HCT116 (cell line): ENCODE measurements at regions not wholly inside any gene's neighbourhood (a gene's known extent, or its start where the extent isn't known, plus 50 kb on each side); places are given as distances from the start of the nearest gene placed in this dataset.

ENCODE experiments used
- CEBPB ChIP-seq: IDR thresholded peaks from 2 replicates; pipeline ENCODE4 v1.6.1; 2012; ENCODE audit warnings: low read depth
- CTCF ChIP-seq, 3 experiments: fragments of 200-600 bp in 1 of 3; sonication (generic) in 1 of 3; IDR thresholded peaks in 2 of 3; conservative IDR thresholded peaks in 1 of 3; 2 replicates each; pipeline ENCODE4 v1.5.1; 2012 to 2017; ENCODE audit warnings: low read depth in 2 of 3, low read length in 2 of 3, antibody characterized with exemption in 1 of 3, borderline replicate concordance in 1 of 3, control low read depth in 1 of 3, mild to moderate bottlenecking in 1 of 3, mixed read lengths in 1 of 3, mixed run types in 1 of 3, moderate library complexity in 1 of 3; ENCODE audit not compliant: insufficient read depth in 1 of 3
- EGR1 ChIP-seq: IDR thresholded peaks from 2 replicates; pipeline ENCODE4 v1.6.1; 2012; ENCODE audit warnings: low read depth
- EZH2 ChIP-seq: fragments of 200-600 bp; sonication (generic); IDR thresholded peaks from 2 replicates; pipeline ENCODE4 v1.6.1; 2017; ENCODE audit warnings: antibody characterized with exemption, mixed run types
- EZH2phosphoT487 ChIP-seq: fragments of 200-600 bp; IDR thresholded peaks from 2 replicates; pipeline ENCODE4 v1.6.1; 2018; ENCODE audit warnings: antibody characterized with exemption, borderline replicate concordance
- FOSL1 ChIP-seq: IDR thresholded peaks from 2 replicates; pipeline ENCODE4 v1.6.1; 2012; ENCODE audit warnings: low read depth
- JUND ChIP-seq: IDR thresholded peaks from 2 replicates; pipeline ENCODE4 v1.6.1; 2012
- MAX ChIP-seq: IDR thresholded peaks from 2 replicates; pipeline ENCODE4 v1.6.1; 2012
- POLR2A ChIP-seq: IDR thresholded peaks from 2 replicates; pipeline ENCODE4 v1.7.0; 2011; ENCODE audit warnings: borderline replicate concordance; ENCODE audit not compliant: insufficient read depth, insufficient read length; ENCODE audit errors: extremely low read depth
- POLR2AphosphoS5 ChIP-seq: IDR thresholded peaks from 2 replicates; pipeline ENCODE4 v1.6.1; 2011; ENCODE audit warnings: mild to moderate bottlenecking, low read depth, low read length, moderate library complexity
- REST ChIP-seq: IDR thresholded peaks from 2 replicates; pipeline ENCODE4 v1.6.1; 2012; ENCODE audit warnings: low read depth
- TCF7L2 ChIP-seq: IDR thresholded peaks from 2 replicates; pipeline ENCODE4 v1.7.0; 2011; ENCODE audit warnings: borderline replicate concordance, inconsistent platforms; ENCODE audit not compliant: insufficient read depth, insufficient read length; ENCODE audit errors: extremely low read depth
- YY1 ChIP-seq: IDR thresholded peaks from 2 replicates; pipeline ENCODE4 v1.6.1; 2011; ENCODE audit warnings: low read length, low read depth, moderate library complexity, mild to moderate bottlenecking; ENCODE audit not compliant: insufficient replicate concordance; ENCODE audit errors: extremely low read depth
- TF ChIP-seq, protein P1 (sequence below): IDR thresholded peaks from 2 replicates; pipeline ENCODE4 v1.6.1; 2011; ENCODE audit warnings: mild to moderate bottlenecking, low read length, moderate library complexity; ENCODE audit not compliant: insufficient replicate concordance; ENCODE audit errors: extremely low read depth

GRCh38 chr20:26354511-26354910 is 657.9 kb upstream of the ZNF337 start:
- no peak for TF ChIP-seq CTCF (IDR thresholded peaks at IDR 0.05 in 2 of 3, conservative IDR thresholded peaks at IDR 0.05 in 1 of 3; ENCODE audit: borderline replicate concordance in 1 of 3, insufficient read depth in 1 of 3, low read depth in 2 of 3, low read length in 2 of 3)
- no peak for TF ChIP-seq YY1
- no peak for TF ChIP-seq POLR2AphosphoS5
- TF ChIP-seq POLR2A, result no peak
- TF ChIP-seq EZH2, result no peak
- no peak for TF ChIP-seq REST
- no peak for TF ChIP-seq EGR1
- no peak for TF ChIP-seq CEBPB
- TF ChIP-seq EZH2phosphoT487, result no peak
- no peak for TF ChIP-seq JUND
- no peak for TF ChIP-seq MAX
- TF ChIP-seq TCF7L2, result no peak
- TF ChIP-seq FOSL1, result no peak
- TF ChIP-seq, protein P1, sequence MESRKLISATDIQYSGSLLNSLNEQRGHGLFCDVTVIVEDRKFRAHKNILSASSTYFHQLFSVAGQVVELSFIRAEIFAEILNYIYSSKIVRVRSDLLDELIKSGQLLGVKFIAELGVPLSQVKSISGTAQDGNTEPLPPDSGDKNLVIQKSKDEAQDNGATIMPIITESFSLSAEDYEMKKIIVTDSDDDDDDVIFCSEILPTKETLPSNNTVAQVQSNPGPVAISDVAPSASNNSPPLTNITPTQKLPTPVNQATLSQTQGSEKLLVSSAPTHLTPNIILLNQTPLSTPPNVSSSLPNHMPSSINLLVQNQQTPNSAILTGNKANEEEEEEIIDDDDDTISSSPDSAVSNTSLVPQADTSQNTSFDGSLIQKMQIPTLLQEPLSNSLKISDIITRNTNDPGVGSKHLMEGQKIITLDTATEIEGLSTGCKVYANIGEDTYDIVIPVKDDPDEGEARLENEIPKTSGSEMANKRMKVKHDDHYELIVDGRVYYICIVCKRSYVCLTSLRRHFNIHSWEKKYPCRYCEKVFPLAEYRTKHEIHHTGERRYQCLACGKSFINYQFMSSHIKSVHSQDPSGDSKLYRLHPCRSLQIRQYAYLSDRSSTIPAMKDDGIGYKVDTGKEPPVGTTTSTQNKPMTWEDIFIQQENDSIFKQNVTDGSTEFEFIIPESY, result no peak
